HepG2 (cell line): ENCODE measurements at regions not wholly inside any gene's neighbourhood (a gene's known extent, or its start where the extent isn't known, plus 50 kb on each side); places are given as distances from the start of the nearest gene placed in this dataset.

Experiments
- CBFB ChIP-seq: sonication (generic); formaldehyde crosslinking; IDR thresholded peaks from 2 replicates; pipeline ENCODE4 v1.4.0; 2020; ENCODE audit warnings: missing genetic modification reagents
- EP300 ChIP-seq, 3 experiments: sonication (generic) in 1 of 3; formaldehyde crosslinking in 1 of 3; IDR thresholded peaks; 2 replicates each; pipeline versions ENCODE4 v1.5.1 to v1.6.1; 2011 to 2020; ENCODE audit warnings: low read depth in 2 of 3, low read length in 2 of 3, borderline replicate concordance in 1 of 3, improper control_type of control experiment in 1 of 3, mild to moderate bottlenecking in 1 of 3, missing genetic modification reagents in 1 of 3, moderate library complexity in 1 of 3
- FOSL1 ChIP-seq: sonication (generic); formaldehyde crosslinking; IDR thresholded peaks from 2 replicates; pipeline ENCODE4 v1.9.0; 2021; ENCODE audit warnings: missing genetic modification reagents, borderline replicate concordance
- FOXK1 ChIP-seq: sonication (generic); formaldehyde crosslinking; IDR thresholded peaks from 2 replicates; pipeline ENCODE4 v1.4.0; 2020; ENCODE audit warnings: low read depth, missing genetic modification reagents, borderline replicate concordance
- MTF1 ChIP-seq: sonication (generic); formaldehyde crosslinking; IDR thresholded peaks from 2 replicates; pipeline ENCODE4 v1.5.0; 2020; ENCODE audit warnings: missing genetic modification reagents
- SALL2 ChIP-seq: sonication (generic); formaldehyde crosslinking; IDR thresholded peaks from 2 replicates; pipeline ENCODE4 v1.8.1; 2023; ENCODE audit warnings: mild to moderate bottlenecking, missing genetic modification reagents, inconsistent platforms
- TCF7 ChIP-seq: sonication (generic); IDR thresholded peaks from 2 replicates; pipeline ENCODE4 v1.6.1; 2016; ENCODE audit warnings: antibody characterized with exemption, low read depth
- ZC3H4 ChIP-seq: sonication (generic); formaldehyde crosslinking; IDR thresholded peaks from 2 replicates; pipeline ENCODE4 v1.4.0; 2020; ENCODE audit warnings: missing genetic modification reagents, borderline replicate concordance
- ZFP90 ChIP-seq: sonication (generic); formaldehyde crosslinking; IDR thresholded peaks from 2 replicates; pipeline ENCODE4 v1.8.0; 2022; ENCODE audit warnings: missing genetic modification reagents, mild to moderate bottlenecking, inconsistent platforms, borderline replicate concordance
- ZMYM2 ChIP-seq: sonication (generic); formaldehyde crosslinking; IDR thresholded peaks from 2 replicates; pipeline ENCODE4 v1.8.0; 2022; ENCODE audit warnings: mild to moderate bottlenecking, missing genetic modification reagents
- ZSCAN30 ChIP-seq: sonication (generic); formaldehyde crosslinking; IDR thresholded peaks from 2 replicates; pipeline ENCODE4 v1.5.0; 2020; ENCODE audit warnings: mild to moderate bottlenecking, missing genetic modification reagents
- TF ChIP-seq, protein P1 (sequence below): sonication (generic); formaldehyde crosslinking; IDR thresholded peaks from 2 replicates; pipeline ENCODE4 v1.9.0; 2021; ENCODE audit warnings: missing genetic modification reagents, borderline replicate concordance
- TF ChIP-seq, protein P2 (sequence below): sonication (generic); formaldehyde crosslinking; IDR thresholded peaks from 2 replicates; pipeline ENCODE4 v1.8.1; 2023; ENCODE audit warnings: missing genetic modification reagents, inconsistent platforms, borderline replicate concordance

DNA sequence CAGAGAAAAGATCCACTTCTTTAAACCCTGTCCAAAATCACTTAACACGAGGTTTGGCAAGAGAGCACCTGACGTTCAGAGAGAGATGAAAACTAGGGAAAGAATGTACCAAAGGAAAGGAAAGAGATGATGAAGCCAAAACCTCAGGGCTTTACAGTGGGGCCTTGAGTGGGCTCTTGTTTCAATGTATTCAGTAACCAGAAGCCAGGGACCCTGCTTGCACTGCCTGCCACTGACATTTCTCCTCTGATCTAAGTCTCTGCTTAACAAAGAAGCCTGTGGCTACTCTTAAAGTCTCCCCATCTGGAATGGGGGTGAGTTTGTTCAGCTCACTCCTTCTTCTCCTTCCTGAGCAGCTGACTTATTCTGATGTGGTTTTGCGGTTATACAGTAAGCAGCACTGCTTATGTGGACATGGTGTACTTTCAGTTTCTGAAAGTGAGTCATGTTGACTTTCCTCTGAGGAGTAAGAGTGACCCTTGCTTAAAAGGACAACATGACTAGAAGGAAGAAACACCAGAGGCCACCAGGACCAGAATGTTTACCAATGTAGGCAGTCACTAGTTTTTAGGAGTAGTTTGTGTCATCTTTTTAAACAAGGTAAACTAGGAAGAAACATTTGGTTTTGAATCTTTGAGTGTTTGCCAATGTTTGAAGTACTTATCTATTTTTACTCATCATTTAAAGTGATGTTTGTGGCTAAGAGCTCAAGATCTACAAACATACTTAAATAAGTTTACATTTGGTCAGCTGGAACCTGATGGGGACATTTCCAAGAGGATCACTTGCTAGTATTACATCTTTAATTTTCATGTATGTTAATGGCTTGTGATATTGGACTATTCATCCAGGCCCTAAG lies 87.4 kb downstream of the FASLG start (continued):
- TF ChIP-seq CBFB (CRISPR knock-in tag), result peak; percentile 83
- no peak for TF ChIP-seq ZC3H4 (CRISPR knock-in tag)
- peak in 1 of 2 experiments; percentile 64; a peak in 2 of 4 replicates for TF ChIP-seq EP300 (IDR thresholded peaks at IDR 0.05; ENCODE audit: low read depth in 2 of 2, low read length in 2 of 2)
- peak; percentile 64; the same call in 1 of the 2 replicates for TF ChIP-seq EP300 (CRISPR knock-in tag; IDR thresholded peaks at IDR 0.05; ENCODE audit: borderline replicate concordance)
- TF ChIP-seq ZFP90 (CRISPR knock-in tag), result no peak
- TF ChIP-seq ZSCAN30 (CRISPR knock-in tag), result no peak
- TF ChIP-seq FOXK1 (CRISPR knock-in tag), result peak; percentile 54; the same call in 1 of the 2 replicates
- TF ChIP-seq, protein P1, sequence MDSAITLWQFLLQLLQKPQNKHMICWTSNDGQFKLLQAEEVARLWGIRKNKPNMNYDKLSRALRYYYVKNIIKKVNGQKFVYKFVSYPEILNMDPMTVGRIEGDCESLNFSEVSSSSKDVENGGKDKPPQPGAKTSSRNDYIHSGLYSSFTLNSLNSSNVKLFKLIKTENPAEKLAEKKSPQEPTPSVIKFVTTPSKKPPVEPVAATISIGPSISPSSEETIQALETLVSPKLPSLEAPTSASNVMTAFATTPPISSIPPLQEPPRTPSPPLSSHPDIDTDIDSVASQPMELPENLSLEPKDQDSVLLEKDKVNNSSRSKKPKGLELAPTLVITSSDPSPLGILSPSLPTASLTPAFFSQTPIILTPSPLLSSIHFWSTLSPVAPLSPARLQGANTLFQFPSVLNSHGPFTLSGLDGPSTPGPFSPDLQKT (CRISPR knock-in tag), result no peak
- TF ChIP-seq SALL2 (CRISPR knock-in tag), result no peak
- TF ChIP-seq ZMYM2, result no peak
- TF ChIP-seq FOSL1, result 0 out of 2 replicates have a peak, but pooled peaks have one; percentile 31
- TF ChIP-seq, protein P2, sequence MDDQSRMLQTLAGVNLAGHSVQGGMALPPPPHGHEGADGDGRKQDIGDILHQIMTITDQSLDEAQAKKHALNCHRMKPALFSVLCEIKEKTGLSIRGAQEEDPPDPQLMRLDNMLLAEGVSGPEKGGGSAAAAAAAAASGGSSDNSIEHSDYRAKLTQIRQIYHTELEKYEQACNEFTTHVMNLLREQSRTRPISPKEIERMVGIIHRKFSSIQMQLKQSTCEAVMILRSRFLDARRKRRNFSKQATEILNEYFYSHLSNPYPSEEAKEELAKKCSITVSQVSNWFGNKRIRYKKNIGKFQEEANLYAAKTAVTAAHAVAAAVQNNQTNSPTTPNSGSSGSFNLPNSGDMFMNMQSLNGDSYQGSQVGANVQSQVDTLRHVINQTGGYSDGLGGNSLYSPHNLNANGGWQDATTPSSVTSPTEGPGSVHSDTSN (CRISPR knock-in tag), result no peak
- no peak for TF ChIP-seq MTF1 (CRISPR knock-in tag)
- peak; percentile 68; the same call in 1 of the 2 replicates for TF ChIP-seq TCF7
